GM12872 (cell line): ENCODE measurements at regions not wholly inside any gene's neighbourhood (a gene's known extent, or its start where the extent isn't known, plus 50 kb on each side); places are given as distances from the start of the nearest gene placed in this dataset.

ENCODE experiments used
- TF ChIP-seq, protein P1 (sequence below): IDR thresholded peaks from 3 replicates; pipeline ENCODE4 v1.5.1; 2011; ENCODE audit warnings: low read depth, mild to moderate bottlenecking, low read length, moderate library complexity; ENCODE audit not compliant: insufficient read depth

DNA sequence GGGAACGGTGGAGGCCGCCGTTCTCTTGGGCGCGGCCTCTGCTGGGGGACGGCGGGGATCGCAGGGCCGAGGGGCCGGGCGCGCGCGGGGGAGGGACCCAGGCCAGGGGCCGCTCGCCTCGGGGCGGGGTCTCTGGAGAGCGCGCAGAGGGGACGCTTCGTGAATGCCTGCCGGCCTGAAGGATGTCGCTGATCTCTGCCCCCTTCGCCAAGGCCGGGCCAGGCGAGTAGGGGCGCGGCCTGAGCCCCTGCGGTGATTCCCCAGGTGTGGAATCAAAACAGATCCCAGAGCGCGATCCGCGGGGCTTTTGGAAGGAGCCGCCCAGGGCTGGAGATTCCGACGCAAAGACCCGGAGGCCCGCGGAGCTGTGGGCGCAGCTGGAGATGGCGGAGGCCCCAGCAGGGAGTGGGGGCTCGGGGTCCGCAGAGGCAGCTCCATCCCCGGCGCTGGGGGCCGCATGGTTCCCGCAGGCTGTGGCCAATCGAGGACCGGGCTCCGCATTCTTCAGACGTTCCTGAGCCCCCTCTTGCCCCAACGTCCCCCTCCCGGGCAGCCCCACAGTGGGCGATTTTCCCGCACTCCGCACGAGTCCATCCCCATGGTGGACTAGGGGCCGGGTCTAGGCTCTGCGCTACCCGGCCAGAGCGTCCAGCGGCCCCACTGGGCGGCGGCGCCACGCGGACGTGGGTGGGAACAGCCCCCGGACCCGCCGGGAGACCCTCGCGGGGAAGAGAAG, 166.0 kb downstream of the ACTR3B start:
- TF ChIP-seq, protein P1, sequence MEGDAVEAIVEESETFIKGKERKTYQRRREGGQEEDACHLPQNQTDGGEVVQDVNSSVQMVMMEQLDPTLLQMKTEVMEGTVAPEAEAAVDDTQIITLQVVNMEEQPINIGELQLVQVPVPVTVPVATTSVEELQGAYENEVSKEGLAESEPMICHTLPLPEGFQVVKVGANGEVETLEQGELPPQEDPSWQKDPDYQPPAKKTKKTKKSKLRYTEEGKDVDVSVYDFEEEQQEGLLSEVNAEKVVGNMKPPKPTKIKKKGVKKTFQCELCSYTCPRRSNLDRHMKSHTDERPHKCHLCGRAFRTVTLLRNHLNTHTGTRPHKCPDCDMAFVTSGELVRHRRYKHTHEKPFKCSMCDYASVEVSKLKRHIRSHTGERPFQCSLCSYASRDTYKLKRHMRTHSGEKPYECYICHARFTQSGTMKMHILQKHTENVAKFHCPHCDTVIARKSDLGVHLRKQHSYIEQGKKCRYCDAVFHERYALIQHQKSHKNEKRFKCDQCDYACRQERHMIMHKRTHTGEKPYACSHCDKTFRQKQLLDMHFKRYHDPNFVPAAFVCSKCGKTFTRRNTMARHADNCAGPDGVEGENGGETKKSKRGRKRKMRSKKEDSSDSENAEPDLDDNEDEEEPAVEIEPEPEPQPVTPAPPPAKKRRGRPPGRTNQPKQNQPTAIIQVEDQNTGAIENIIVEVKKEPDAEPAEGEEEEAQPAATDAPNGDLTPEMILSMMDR: no peak

DNA sequence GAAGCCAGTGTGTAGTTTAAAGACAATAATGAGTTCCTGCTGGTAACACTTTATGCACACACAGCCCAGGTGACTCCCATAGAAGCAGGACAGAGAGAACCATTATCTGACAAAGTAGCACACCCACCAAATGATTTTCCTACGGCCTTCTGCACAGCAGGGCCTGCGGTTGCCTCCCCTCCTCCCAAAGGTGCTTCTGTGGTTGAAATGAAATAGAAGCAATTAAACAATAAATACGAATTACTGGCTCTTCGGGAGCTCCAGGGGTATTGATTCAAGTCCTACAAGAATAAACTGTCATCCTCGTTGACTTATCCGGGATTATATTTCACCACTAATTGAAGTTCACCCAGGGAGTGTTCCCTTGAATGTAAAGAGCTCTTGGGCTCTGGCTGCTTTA, 172.1 kb downstream of the ACTR3B start:
- TF ChIP-seq, protein P1: no peak

DNA sequence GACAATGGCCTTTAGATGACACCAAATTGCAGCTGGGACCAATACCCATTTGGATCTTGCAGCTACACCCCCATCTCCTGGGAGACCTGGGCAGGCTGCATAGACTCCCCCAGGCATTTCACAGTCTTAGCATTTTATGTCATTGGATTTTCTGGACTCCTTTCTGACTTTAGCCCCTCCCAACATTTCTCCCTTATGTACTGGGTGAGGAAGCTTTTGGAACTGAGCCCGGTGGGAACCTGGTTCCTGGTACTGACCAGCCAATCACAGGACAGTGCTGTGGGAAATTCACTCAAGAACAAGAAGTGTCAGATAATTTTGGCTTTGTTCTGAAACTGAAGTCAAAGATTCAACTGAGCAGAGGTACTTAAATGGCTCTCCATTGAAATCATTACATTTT, 177.7 kb downstream of the ACTR3B start:
- TF ChIP-seq, protein P1: no peak

DNA sequence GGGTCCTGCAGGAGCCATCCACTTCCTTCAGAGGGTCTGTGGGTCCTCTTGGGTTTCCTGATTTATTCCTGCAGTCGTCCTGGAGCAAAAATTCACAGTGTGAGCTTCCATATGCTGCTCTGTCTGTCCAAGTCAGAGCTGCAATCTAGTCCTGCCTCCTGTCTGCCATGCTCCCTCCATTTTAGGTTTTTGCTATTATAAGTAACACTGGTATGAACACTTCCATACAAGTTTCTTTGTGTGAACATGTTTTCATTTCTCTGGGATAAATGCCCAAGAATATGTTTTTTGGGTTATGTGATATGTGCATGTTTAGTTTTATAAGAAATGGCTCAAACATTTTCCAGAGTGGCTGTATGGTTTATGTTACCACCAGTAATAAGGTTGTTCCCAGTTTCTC, 188.1 kb downstream of the ACTR3B start:
- TF ChIP-seq, protein P1: no peak

DNA sequence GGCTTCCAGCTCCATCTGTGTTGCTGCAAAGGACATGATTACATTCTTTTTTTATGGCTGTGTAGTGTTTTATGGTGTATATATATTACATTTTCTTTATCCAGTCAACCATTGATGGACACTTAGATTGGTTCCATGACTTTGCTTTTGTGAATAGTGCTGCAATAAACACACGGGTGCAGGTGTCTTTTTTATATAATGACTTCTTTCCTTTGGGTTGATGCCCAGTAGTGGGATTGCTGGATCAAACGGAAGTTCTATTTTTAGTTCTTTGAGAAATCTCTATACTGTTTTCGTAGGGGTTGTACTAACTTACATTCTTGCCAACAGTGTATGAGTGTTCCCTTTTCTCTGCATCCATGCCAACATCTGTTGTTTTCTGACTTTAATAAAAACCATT, 189.7 kb downstream of the ACTR3B start:
- TF ChIP-seq, protein P1: no peak

DNA sequence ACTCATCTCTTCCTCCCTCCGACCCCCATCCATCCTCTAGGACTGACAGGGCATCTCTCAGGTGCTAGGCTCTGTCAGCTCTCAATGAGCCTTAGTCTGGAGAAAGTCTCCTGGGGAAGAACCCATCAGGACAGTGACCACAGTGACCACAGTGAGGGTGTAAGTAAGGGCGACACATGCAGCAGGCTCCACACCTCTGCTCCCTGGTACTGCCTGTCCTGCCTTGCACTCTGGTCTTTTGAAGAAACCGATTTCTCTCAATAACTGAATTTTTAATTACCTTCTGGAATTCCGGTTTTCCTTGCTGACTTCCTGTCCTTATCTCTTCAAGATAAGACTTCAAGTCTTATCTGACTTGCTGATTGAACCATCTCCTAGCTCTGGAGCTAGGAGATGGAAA, 190.2 kb downstream of the ACTR3B start:
- TF ChIP-seq, protein P1: no peak

DNA sequence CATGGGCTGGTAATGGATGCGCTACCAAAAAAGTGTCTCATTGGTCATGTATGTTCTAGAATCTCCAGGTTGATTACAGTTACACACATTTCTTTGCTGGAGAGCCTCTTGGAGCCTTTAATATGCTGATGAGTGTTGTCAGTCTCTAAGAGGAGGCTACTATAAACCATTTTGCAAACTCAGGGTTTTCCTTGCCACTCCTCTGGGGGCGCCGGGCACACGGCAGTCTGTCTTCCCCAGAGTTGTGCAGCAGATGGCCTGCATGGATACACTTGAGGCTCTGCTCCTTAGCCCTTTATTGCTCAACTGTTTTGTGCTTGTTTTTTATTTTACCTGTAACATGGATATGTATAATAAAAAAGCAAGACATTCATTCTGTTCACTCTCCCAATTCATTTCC, 196.5 kb downstream of the ACTR3B start:
- TF ChIP-seq, protein P1: 0 out of 3 replicates have a peak, but pooled peaks have one; percentile 2
